OCI-LY3 (cell line): ENCODE measurements at regions not wholly inside any gene's neighbourhood (a gene's known extent, or its start where the extent isn't known, plus 50 kb on each side); places are given as distances from the start of the nearest gene placed in this dataset.
"Not testable (repeated sequence)": the region's sequence is repeated elsewhere in the genome, so short reads cannot be mapped to it uniquely, and the experiment has no call there.

Experiments
- H2AFZ ChIP-seq: fragments of 200-600, 300-600 bp; shearing (Covaris generic); 2 replicates; pipeline ENCODE4 v1.6.0; 2014; ENCODE audit warnings: antibody characterized with exemption, low read depth, low read length
- H3K27ac ChIP-seq: fragments of 200-600, 300-600 bp; sonication (generic); 2 replicates; pipeline ENCODE4 v1.5.1; 2014; ENCODE audit warnings: mild to moderate bottlenecking, low read length, moderate library complexity, mixed read lengths
- H3K27me3 ChIP-seq: fragments of 200-600, 300-600 bp; sonication (generic); 2 replicates; pipeline ENCODE4 v1.6.1; 2014; ENCODE audit warnings: low read depth, low read length, mixed read lengths
- H3K36me3 ChIP-seq: fragments of 200-600, 300-600 bp; sonication (generic); replicated peaks from 2 replicates; pipeline ENCODE3; 2014; ENCODE audit warnings: low read depth, low read length, mixed read lengths
- H3K4me1 ChIP-seq: fragments of 300-600, 200-600 bp; sonication (generic); 2 replicates; pipeline ENCODE4 v1.6.1; 2014; ENCODE audit warnings: low read length, mixed read lengths
- H3K4me2 ChIP-seq: fragments of 200-600, 300-600 bp; sonication (generic); 2 replicates; pipeline ENCODE4 v1.6.1; 2014; ENCODE audit warnings: low read length, mixed read lengths
- H3K4me3 ChIP-seq: fragments of 300-600, 200-600 bp; sonication (generic); 2 replicates; pipeline ENCODE4 v1.5.1; 2014; ENCODE audit warnings: antibody characterized with exemption, mild to moderate bottlenecking, low read length, moderate library complexity
- H3K79me2 ChIP-seq: fragments of 300-600, 200-600 bp; shearing (Covaris generic); 2 replicates; pipeline ENCODE4 v1.6.1; 2014; ENCODE audit warnings: mild to moderate bottlenecking, low read length, mixed read lengths
- H3K9ac ChIP-seq: fragments of 300-600, 200-600 bp; shearing (Covaris generic); 2 replicates; pipeline ENCODE4 v1.6.0; 2014; ENCODE audit warnings: mild to moderate bottlenecking, low read length, moderate library complexity
- H3K9me3 ChIP-seq: fragments of 200-600, 300-600 bp; shearing (Covaris generic); 2 replicates; pipeline ENCODE4 v1.6.1; 2014; ENCODE audit warnings: low read length, mixed read lengths; ENCODE audit not compliant: insufficient read depth
- H4K20me1 ChIP-seq: fragments of 200-600, 300-600 bp; sonication (generic); 2 replicates; pipeline ENCODE4 v1.6.1; 2016; ENCODE audit warnings: low read length, mixed read lengths; ENCODE audit not compliant: insufficient read depth
- EZH2phosphoT487 ChIP-seq: fragments of 200-600 bp; shearing (Covaris generic); IDR thresholded peaks from 2 replicates; pipeline ENCODE4 v1.6.1; 2018; ENCODE audit warnings: antibody characterized with exemption, mixed run types, low read depth
- TF ChIP-seq, protein P1 (sequence below): fragments of 200-600, 300-600 bp; sonication (generic); IDR thresholded peaks from 2 replicates; pipeline ENCODE4 v1.5.1; 2014; ENCODE audit warnings: antibody characterized with exemption, low read length, low read depth

DNA sequence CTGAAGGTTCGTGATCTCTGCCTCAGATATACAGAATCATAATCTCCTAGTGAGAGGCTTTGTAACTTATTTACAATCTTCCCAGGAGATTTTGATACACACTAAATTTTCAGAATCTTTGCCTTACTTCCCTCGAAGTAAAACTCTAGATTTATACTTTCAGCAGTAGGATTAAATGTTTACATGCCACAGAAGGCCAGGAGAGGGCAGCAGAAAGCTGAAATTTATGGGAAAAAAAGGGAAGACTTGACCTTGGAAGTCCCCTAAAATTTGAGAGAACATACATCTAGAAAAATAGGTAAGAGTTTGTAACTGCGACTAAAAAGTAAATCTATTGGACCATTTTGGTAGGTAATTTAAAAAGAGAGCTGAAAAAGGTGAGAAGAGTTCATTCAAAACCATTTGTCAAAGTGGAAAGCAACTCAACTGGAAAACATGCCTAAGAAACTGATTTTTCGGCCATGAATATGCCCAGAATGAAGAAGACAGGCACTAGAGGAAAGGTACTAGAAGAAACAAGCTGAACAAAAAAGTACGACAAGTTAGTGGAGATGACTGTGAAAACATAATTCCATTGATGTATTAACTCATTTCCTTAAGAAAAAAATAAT is 242.0 kb upstream of the MDGA2 start:
- H3K4me3 ChIP-seq = peak overlapping the region; percentile 32; the same call in 1 of the 2 replicates
- no peaks in the 10 kb centered on the region for H3K36me3 ChIP-seq
- no peaks in the 10 kb centered on the region for H4K20me1 ChIP-seq
- peaks cover 10% of the 10 kb centered on the region for H3K4me1 ChIP-seq
- peak overlapping the region; percentile 34 for H2AFZ ChIP-seq
- no peak overlapping the region for H3K9ac ChIP-seq
- no peaks in the 10 kb centered on the region for H3K27me3 ChIP-seq
- no peaks in the 10 kb centered on the region for H3K79me2 ChIP-seq
- H3K9me3 ChIP-seq = no peaks in the 10 kb centered on the region
- peak overlapping the region; percentile 54 for H3K4me2 ChIP-seq
- H3K27ac ChIP-seq = no peak overlapping the region
- TF ChIP-seq, protein P1, sequence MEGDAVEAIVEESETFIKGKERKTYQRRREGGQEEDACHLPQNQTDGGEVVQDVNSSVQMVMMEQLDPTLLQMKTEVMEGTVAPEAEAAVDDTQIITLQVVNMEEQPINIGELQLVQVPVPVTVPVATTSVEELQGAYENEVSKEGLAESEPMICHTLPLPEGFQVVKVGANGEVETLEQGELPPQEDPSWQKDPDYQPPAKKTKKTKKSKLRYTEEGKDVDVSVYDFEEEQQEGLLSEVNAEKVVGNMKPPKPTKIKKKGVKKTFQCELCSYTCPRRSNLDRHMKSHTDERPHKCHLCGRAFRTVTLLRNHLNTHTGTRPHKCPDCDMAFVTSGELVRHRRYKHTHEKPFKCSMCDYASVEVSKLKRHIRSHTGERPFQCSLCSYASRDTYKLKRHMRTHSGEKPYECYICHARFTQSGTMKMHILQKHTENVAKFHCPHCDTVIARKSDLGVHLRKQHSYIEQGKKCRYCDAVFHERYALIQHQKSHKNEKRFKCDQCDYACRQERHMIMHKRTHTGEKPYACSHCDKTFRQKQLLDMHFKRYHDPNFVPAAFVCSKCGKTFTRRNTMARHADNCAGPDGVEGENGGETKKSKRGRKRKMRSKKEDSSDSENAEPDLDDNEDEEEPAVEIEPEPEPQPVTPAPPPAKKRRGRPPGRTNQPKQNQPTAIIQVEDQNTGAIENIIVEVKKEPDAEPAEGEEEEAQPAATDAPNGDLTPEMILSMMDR = peak; percentile 85
- TF ChIP-seq EZH2phosphoT487 = no peak

DNA sequence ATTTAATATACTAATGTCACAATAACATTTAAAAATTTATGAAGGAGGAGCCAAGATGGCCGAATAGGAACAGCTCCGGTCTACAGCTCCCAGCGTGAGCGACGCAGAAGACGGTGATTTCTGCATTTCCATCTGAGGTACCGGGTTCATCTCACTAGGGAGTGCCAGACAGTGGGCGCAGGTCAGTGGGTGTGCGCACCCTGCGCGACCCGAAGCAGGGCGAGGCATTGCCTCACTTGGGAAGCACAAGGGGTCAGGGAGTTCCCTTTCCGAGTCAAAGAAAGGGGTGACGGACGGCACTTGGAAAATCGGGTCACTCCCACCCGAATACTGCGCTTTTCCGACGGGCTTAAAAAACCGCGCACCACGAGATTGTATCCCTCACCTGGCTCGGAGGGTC is 225.7 kb upstream of the MDGA2 start:
- H3K79me2 ChIP-seq, H2AFZ ChIP-seq, H4K20me1 ChIP-seq, H3K36me3 ChIP-seq, H3K4me2 ChIP-seq, H3K27me3 ChIP-seq, H3K9me3 ChIP-seq, H3K4me3 ChIP-seq, H3K4me1 ChIP-seq, H3K27ac ChIP-seq, H3K9ac ChIP-seq: not testable (repeated sequence)

DNA sequence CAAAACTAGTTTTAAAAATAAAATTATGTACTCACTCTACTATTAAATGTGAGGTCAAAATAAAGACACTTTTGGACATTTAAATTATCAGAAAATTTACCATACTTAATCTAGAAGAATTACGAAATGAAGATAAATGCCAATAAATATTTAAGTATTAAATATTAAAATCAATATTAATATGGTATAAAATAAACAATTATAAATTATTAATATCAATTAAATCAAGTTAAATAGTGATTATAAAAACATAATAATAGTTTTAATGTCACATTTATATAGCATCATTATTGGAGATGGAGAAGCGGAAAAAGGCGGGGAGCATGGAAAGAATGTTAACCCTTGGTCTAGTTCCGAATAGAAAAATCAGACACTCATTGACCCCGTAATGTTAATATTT is 224.3 kb upstream of the MDGA2 start:
- no peaks in the 10 kb centered on the region for H3K4me1 ChIP-seq
- H3K36me3 ChIP-seq = no peaks in the 10 kb centered on the region
- no peaks in the 10 kb centered on the region for H3K9me3 ChIP-seq
- H3K4me3 ChIP-seq = no peak overlapping the region
- H3K79me2 ChIP-seq = no peaks in the 10 kb centered on the region
- H3K27ac ChIP-seq = no peak overlapping the region
- TF ChIP-seq, protein P1 = no peak
- no peak for TF ChIP-seq EZH2phosphoT487
- H4K20me1 ChIP-seq = no peaks in the 10 kb centered on the region
- no peak overlapping the region for H3K4me2 ChIP-seq
- H3K27me3 ChIP-seq = no peaks in the 10 kb centered on the region
- no peak overlapping the region for H3K9ac ChIP-seq
- H2AFZ ChIP-seq = no peak overlapping the region

DNA sequence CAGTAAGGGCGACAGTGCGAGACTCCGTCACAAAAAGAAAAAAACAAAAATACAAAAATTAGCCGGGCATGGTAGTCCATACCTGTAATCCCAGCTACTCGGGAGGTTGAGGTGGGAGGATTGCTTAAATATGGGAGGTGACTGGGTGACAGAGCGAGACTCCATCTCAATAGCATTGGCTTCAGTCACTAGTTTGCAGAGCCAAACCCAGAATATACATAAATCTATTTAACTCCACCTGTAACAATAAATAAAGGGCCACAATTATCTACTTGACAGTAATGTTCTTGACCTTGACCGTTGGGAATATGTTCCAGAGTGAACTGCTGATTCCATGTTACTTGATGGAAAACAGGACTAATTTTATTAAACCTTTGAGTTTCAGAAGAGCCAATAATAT is 198.9 kb upstream of the MDGA2 start:
- H3K4me1 ChIP-seq = peaks cover 11% of the 10 kb centered on the region
- H2AFZ ChIP-seq = no peak overlapping the region
- H4K20me1 ChIP-seq = no peaks in the 10 kb centered on the region
- H3K79me2 ChIP-seq = no peaks in the 10 kb centered on the region
- TF ChIP-seq, protein P1 = no peak
- H3K9me3 ChIP-seq = no peaks in the 10 kb centered on the region
- H3K9ac ChIP-seq = no peak overlapping the region
- H3K4me2 ChIP-seq = no peak overlapping the region
- no peak overlapping the region for H3K27ac ChIP-seq
- no peak overlapping the region for H3K4me3 ChIP-seq
- H3K27me3 ChIP-seq = no peaks in the 10 kb centered on the region
- H3K36me3 ChIP-seq = no peaks in the 10 kb centered on the region

DNA sequence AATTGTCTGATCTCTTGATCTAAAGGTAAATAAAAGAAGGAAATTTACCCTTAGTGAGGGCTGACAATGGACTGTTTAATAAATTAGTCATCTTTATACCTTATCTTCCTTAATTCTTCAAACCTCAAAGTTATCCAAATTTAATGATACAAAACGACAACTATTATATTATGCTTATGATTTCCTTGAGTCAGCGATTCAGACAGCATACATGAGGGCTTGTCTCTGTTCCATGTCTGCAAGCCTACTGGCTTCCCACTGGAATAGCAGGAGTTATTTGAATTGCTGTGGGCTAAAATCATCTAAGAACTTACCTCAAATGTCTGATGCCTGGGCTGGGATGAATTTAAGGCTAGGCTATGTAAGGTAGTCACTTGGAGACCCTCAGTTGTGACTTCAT is 197.2 kb upstream of the MDGA2 start:
- Histone ChIP-seq H4K20me1 (no peaks in the 10 kb centered on the region), H3K27me3 (no peaks in the 10 kb centered on the region), H3K27ac (no peak overlapping the region), H2AFZ (no peak overlapping the region), H3K79me2 (no peaks in the 10 kb centered on the region), H3K4me3 (no peak overlapping the region), H3K36me3 (no peaks in the 10 kb centered on the region), H3K4me2 (no peak overlapping the region), H3K4me1 (peaks cover 11% of the 10 kb centered on the region), H3K9ac (no peak overlapping the region), H3K9me3 (no peaks in the 10 kb centered on the region)
- TF ChIP-seq, protein P1 = no peak
- no peak for TF ChIP-seq EZH2phosphoT487
